ENCODE measurements at regions not wholly inside any gene's neighbourhood (a gene's known extent, or its start where the extent isn't known, plus 50 kb on each side); places are given as distances from the start of the nearest gene placed in this dataset.

- no peak for TF ChIP-seq CTCF (IDR thresholded peaks at IDR 0.05)
- no peak for TF ChIP-seq POLR2A (IDR thresholded peaks at IDR 0.05)
- no peak for TF ChIP-seq POLR2AphosphoS5 (IDR thresholded peaks at IDR 0.05)
- TF ChIP-seq EP300 (IDR thresholded peaks at IDR 0.05): no peak
- WGBS, 2 donors (ENCODE audit: low coverage in 1 of 2): 47 to 54% methylated on average over 2 to 3 of the region's 3 CpGs
- Histone ChIP-seq H3K27me3 (no peaks in the 10 kb centered on the region), H3K27ac (no peak overlapping the region), H3K4me1 (no peaks in the 10 kb centered on the region), H3K36me3 (no peaks in the 10 kb centered on the region), H3K9me3 (no peaks in the 10 kb centered on the region), H3K4me3 (no peak overlapping the region)
- no peak for ATAC-seq
Measured at GRCh38 chr6:144647971-144648651, 363.0 kb downstream of the UTRN start.

GRCh38 chr6:144649085-144649484 lies 363.9 kb downstream of the UTRN start:
- no peak for ATAC-seq

GRCh38 chr6:144651234-144651633 lies 366.1 kb downstream of the UTRN start:
- ATAC-seq: no peak

More at GRCh38 chr6:144649085-144649484, 363.9 kb downstream of the UTRN start:
- 68 to 83% methylated on average over 2 of the region's 2 CpGs for WGBS, 2 donors (ENCODE audit: low coverage in 1 of 2)
- H3K4me1 ChIP-seq: peaks cover 0 to 5% (median 5%) of the 10 kb centered on the region in 3 donors
- H3K4me3 ChIP-seq: no peak overlapping the region
- H3K9me3 ChIP-seq: no peaks in the 10 kb centered on the region
- no peaks in the 10 kb centered on the region for H3K36me3 ChIP-seq
- no peak overlapping the region for H3K27ac ChIP-seq
- no peak for TF ChIP-seq CTCF (IDR thresholded peaks at IDR 0.05)
- no peak for TF ChIP-seq POLR2AphosphoS5 (IDR thresholded peaks at IDR 0.05)
- no peak for TF ChIP-seq POLR2A (IDR thresholded peaks at IDR 0.05)
- no peak for TF ChIP-seq EP300 (IDR thresholded peaks at IDR 0.05)
- H3K27me3 ChIP-seq: no peaks in the 10 kb centered on the region

GRCh38 chr6:144652292-144652891 lies 367.3 kb downstream of the UTRN start:
- Histone ChIP-seq H3K36me3 (no peaks in the 10 kb centered on the region), H3K27ac (no peak overlapping the region), H3K4me3 (no peak overlapping the region), H3K9me3 (no peaks in the 10 kb centered on the region), H3K27me3 (no peaks in the 10 kb centered on the region), H3K4me1 (peaks cover 0 to 25% (median 11%) of the 10 kb centered on the region in 3 donors)
- no peak for ATAC-seq
- WGBS, 2 donors (ENCODE audit: low coverage in 1 of 2): 87 to 93% methylated on average over 7 to 9 of the region's 9 CpGs
- TF ChIP-seq POLR2A (IDR thresholded peaks at IDR 0.05) (no peak), EP300 (IDR thresholded peaks at IDR 0.05) (no peak), POLR2AphosphoS5 (IDR thresholded peaks at IDR 0.05) (no peak), CTCF (IDR thresholded peaks at IDR 0.05) (no peak)

More at GRCh38 chr6:144651234-144651633, 366.1 kb downstream of the UTRN start:
- H3K27ac ChIP-seq: no peak overlapping the region
- H3K4me3 ChIP-seq: no peak overlapping the region
- peaks cover 0 to 25% (median 11%) of the 10 kb centered on the region in 3 donors for H3K4me1 ChIP-seq
- H3K36me3 ChIP-seq: no peaks in the 10 kb centered on the region
- 86 to 88% methylated on average over 3 of the region's 3 CpGs for WGBS, 2 donors (ENCODE audit: low coverage in 1 of 2)
- H3K27me3 ChIP-seq: no peaks in the 10 kb centered on the region
- TF ChIP-seq CTCF (IDR thresholded peaks at IDR 0.05): no peak
- no peaks in the 10 kb centered on the region for H3K9me3 ChIP-seq

Data from gastroesophageal sphincter (tissue), 4 donors.